Right lung (tissue), 2 donors: ENCODE measurements at regions not wholly inside any gene's neighbourhood (a gene's known extent, or its start where the extent isn't known, plus 50 kb on each side); places are given as distances from the start of the nearest gene placed in this dataset.

Experiments
- DNase-seq, 2 donors: peaks; one replicate each; pipeline ENCODE4 v3.0.0-alpha.2; 2013

DNA sequence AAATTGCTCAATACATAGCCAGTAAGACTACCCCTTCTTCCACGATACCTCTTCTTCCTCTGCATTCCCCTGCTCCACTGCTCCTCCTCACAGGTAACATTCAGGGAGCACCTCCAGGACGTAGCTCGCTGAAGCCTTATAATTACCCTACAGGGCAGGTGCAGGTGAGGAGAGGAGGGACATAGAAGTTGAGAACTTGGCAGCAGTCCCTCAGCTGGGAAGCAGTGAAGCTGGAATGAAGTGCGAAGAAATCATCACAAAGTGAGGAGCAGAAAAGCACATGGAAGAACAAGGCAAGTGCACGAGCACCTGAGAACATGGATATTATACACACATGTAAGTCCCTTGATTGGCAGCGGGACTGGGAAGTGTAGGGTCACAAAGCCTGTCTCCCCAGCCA lies 118.2 kb downstream of the HSD17B3 start:
- DNase-seq, result no peak

DNA sequence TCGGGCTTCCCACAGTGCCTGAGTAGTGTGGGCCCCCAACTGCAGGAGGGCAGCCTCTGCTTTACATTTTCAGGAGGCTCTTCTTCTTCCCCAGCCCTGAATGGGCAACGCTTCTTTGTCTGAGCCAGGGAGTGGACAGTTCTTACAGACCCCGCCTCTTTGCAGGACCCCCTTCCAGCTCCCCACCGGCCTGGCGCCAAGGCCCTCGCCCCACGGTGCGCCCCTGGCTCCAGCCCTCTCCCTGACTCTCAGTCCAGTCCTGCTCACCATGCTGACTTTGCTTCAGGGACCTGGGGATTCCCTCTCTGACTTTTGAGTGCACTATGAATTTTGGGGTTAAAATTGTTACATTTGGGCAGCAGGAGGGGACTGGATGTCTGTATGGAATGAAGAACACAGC lies 123.8 kb downstream of the HSD17B3 start:
- DNase-seq, result no peak

DNA sequence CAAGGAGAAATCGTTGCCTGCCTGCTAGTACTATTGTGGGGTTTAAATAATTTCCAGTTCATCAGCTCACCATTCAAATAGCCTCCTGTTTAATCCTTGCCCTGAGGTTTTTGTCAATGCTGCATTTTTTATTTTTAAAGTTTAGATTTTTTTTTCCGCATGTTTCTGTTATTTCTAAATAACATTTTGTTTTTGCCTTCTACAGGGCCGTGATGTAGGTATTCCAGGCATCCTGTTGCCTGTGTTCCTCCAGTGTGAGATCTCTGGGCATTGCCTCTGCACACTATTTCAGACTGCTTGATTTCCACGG lies 124.3 kb downstream of the HSD17B3 start:
- DNase-seq, result no peak

DNA sequence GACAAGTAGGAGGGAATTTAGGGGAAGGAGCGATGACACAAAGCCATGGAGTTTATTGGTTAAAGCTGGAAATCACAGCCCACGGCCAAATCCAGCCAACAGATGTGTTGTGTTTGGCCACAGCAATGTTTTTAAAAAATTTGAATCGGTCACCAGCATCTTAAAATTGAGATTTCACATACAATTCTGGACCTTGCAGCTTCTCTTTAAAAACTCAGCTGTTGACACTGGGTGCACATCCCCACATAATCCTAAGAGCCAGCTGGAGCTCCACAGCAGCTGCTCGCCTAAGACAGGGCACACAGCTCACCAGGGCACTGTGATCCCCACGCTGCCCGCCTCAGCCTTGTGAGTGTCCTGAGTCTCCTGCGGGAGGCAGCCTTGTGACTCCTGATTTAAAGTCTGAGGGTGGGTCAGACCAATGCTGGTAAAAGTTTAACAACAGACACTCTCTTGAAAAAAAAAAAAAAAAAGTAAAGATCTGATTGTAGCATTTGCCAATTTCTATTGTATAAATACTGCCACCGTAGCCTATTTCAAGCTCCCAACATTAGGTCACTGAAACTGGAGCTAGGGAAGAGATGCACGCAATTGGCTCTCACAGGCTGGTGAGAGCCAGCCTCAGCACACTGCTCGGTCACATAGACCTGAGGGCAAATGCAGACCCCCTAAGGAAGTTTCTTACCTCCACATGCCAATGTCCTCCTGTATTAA lies 124.8 kb downstream of the HSD17B3 start:
- DNase-seq, result peak; percentile 71 to 75

DNA sequence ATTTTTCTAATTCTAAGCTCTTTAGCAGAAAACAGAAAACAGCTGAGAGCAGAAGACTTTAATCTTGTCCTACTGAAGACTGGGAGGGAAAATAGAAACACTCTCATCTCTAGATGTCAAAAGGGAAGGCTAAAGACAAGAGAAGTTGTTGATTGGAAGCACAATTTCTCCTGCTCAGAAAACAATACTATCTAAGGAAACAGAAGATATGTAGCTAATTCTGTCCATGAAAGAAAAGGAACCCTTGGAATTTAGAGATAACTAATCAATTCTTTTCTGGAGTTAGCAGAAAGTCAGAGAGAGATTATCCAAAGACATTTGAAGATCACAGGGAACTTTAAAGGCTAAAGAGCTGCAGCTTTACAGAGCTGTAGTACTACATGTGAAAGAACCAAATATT lies 126.2 kb downstream of the HSD17B3 start:
- DNase-seq, result no peak

DNA sequence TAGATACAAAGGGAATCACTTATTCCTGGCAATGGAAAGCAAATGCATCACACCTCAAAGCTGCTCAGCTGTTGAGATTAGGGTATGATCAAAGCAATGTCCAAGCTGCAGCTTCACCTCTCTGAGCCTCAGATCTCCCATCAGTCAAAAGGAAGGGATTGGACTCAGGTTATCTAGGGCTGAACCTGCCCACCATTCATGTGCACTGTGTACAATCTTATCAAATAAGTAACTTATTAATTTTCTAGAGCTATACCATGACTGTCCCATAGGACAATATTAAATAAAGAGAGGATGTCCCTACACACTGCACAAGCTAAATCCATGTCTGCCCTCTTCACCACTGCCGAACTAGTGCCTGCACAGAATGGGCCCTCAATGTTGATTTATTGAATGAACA lies 127.0 kb downstream of the HSD17B3 start:
- no peak for DNase-seq

DNA sequence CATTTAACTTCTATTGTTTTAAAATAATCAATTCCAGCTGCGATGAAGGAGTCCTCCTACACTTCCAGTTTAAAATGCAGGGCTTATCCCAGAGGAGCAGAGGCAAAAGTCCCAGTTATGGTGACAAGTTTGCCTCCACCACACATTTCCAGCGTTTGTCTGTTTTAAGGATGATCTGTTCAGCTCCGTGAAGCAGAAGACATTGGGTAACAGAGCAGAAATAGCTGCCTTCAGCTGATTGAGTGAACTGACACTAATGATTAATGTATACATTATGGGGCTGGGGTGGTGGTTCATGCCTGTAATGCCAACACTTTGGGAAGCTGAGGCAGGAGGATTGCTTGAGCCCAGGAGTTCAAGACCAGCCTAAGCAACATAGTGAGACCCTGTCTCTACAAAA lies 127.6 kb downstream of the HSD17B3 start:
- DNase-seq, result no peak

DNA sequence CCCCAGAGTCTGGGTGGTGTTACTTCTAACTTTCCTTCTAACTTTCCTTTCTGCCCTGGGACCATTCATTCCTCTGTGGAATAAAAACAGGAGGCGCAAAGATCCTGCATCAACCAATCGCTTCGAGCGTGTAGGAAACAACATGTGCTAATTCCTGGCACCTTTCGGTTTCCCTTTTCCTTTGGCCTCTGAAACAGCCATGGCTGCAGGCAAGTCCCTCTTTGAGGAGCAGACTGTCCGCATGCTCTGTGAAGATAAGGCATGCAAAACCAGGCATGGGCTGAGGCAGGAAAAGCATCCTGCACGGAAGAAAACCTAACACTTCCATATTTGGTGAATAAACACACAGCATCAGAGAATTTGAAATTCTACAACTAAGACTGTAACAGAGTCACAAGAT lies 128.3 kb downstream of the HSD17B3 start:
- no peak for DNase-seq

DNA sequence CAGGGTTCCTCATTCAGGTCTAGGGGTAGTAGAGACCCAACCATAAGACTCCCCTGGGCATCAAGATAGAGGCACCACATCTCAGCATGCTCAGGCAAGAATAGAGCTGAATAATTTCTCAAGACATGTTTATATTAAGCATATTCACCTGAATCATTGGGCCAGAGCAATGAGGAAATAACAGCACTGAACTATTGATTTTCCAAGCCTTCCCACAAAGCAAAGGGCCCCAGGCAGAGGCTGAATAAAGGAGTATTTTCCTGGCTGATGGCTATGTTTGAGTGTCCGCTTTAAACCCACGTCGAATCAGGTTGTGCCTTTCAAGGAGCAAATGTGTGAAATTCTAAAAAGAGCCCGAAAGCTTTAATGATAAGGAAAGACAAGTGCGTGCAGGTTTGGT lies 129.2 kb downstream of the HSD17B3 start:
- no peak for DNase-seq

DNA sequence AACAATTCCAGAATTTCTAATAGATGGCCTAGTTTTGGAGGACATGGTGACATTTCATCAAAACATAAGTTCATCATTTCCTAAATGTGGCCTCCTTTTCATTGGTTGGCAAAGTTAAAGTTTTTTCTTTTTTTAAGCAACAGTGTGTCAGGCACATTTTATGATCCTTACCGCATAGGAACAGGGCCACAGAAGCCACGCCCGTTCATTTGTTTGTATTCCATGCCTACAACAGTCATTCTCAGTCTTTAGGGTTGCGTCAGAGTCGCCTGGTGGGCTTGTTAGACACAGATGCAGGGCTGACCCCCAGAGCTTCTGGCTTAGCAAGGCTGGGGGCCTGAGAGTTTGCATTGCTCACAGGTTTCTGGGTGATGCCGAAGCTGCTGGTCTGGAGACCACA lies 130.2 kb downstream of the HSD17B3 start:
- DNase-seq, result peak in 1 of 2 donors; percentile 67

DNA sequence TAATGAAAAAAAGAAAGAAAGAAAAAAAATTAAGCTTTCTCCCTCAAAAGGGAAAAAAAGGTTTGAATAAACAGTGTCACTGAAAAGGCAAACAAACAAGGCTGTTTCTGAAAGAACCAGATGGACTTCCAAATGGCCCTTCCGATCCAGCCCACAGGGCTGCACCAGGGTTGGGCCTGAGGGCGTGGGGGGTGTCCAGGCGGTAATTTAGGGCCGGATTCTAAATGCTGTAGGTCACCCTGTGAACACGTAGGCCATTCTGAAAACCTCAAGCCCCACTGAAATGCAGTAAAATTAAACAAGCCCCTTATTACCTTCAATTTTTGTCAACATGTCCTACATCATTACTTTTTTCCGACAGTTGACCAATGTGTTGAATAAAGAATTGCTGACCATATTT lies 132.1 kb downstream of the HSD17B3 start:
- DNase-seq, result no peak

DNA sequence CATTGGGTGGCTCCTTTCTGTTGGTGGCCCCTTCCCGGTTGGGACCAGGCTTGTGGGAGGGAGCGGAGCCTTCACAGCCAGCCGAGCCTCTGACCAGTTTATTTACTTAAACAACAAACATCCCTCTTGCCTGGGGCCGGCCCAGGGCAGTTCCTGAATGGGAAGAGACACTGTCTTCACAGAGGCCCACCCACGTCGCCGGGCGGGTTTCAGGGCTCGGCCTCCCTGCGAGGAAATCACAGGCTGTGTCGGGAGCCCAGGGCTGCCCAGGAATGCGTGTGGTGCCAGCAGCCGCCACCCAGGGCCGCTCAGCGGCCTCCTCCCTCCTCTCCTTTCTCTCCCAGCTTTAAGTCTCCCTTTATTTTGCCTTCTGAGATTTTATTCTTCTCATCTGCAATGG lies 132.5 kb downstream of the HSD17B3 start:
- DNase-seq, result peak; percentile 75 to 82

DNA sequence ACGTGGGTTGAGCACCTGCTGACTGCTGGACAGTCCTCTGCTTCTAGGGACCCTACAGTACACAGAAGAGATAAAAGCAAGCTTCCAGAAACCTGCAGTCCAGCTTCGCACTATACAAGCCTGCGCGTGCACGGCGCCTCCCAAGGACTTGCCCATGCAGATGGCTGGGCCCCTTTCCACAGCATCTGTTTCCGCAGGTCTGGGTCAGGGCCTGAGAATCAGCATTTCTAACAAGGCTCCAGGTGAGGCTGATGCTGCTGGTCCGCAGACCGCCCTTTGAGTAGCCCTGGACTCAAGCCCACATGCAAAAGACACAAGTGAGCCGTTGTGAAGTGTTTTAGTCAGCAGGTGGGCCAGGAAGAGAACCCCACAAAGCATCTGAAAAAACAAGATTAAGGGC lies 133.1 kb downstream of the HSD17B3 start:
- DNase-seq, result no peak

DNA sequence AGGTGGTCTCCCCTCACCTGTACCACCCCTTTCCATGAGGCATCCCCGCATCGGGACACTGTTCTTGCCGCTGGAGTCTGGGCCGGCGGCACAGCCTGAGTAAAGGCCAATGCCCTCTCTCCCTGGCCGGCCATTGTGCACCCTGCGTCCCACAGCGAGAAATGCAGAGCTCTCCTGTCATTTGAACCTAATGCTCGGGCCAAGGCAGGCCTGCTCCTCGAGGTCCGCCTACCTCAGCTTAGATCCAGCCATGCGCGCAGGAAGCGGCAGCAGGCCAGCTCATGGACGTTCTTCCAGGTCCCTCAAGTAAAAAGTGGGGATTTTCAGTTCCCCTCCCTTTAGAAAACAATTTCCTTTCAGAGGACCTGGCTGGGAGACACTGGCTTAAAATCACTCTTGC lies 135.0 kb downstream of the HSD17B3 start:
- DNase-seq, result no peak

DNA sequence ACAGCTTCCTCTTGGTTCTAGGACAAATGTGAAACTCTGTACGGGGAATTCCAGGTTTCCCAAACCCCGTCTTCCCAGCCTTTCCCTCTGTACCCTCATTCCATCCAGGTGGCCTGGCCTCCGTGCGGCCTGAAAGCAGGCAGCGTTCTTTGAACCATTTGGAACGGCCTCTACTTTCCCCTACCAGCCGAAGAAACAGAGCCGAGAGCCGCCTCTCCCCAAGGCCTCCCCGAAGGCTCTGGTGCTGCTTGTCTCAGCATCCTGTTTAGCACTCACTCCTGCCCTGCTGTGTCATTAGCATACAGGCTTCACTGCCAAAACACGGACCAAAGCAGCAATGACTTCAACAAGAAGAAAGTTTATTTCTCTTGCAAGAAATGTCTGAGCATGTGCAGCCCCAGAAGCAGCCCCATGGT lies 137.7 kb downstream of the HSD17B3 start:
- no peak for DNase-seq

DNA sequence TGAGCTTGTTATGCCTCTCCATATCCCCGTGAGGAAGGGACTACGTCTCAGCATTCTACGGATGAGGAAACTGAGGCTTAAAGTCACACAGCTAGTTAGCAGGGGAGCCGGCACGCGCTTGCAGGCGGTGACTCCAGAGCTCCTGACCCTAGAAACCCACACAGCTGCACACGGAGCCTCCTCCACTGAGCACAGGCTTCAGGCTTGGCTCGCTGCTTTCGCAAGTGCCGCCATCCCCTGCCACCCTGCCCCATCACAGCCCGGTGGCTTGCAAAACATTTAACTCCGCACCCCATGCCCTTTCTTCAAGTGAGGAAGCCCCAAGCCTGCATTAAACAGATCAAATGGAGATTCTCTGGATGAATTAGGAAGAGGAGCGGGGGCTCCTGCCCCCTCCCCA lies 138.3 kb downstream of the HSD17B3 start:
- DNase-seq, result no peak

DNA sequence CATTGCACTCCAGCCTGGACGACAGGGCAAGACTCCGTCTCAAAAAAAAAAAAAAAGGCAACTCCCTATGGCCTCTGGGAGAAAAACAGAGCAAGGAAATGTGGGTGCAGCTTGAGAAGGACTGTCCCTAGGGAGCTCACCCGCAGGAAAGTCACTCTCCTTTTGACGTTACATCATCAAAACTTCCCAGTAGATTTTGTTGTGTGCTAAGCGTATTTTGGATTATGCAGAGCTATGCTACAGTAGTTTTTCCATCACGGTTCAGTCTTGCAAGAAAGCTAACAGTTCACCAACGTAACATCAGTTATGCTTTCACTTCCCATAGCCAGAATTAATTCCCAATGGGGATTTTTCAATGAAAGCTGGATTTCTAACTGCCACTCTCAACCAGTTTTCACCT lies 138.8 kb downstream of the HSD17B3 start:
- no peak for DNase-seq

DNA sequence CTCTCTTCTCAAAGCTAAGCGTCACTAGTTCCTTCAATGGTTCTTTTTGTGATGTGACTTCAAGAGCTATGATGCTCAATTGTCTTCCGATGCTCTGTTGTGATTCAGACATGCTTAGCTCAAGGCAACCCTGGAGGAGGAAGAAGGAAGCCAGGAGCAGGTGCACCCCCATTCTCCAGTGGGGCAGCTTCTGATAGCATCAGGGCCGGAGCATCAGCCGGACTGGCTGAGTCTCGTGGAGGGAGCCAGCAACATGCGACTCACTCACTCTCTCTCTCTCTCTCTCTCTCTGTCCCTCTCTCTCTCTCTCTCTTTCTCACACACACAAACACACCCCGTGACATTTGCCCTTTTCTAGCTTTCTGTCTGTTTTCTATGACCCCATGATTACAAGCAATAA lies 140.2 kb downstream of the HSD17B3 start:
- no peak for DNase-seq

DNA sequence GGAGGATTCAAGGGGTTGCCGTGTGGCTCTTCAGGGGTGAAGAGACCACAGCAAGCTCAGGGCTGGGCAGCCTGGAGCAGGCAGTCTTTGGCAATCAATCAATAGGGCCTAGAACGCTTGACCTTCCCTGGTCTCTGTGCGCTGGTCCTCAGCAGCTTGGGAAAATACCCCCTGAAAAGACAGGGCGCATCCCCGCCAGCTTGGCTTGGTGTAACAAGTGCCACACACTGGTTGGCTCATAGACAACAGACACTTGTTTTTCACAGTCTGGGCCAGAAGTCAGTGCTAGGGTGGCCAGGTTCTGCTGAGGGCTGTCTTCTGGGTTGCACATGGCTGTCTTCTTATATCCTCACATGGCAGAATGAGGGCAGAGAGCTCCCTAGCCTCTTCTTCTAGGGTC lies 141.1 kb downstream of the HSD17B3 start:
- no peak for DNase-seq

DNA sequence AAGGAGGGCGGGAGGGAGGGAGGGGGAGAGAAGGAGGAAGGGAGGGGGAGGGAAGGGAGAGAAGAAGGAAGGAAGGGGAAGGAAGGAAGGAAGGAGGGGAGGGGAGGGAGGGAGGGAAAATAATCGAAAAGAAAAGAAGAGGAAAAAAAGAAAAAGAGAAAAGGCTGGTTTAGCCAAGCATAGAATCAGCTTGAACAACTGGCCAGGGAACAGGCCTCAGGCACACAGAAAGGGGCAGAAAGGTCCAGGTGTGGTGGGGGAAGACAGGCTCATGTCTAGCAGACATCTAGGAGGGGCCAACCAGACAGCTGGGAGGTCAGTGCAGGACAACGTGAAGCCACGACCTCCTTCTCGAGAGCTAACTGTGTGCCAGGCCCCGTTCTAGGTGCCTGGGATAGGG lies 141.8 kb downstream of the HSD17B3 start:
- DNase-seq, result no peak

DNA sequence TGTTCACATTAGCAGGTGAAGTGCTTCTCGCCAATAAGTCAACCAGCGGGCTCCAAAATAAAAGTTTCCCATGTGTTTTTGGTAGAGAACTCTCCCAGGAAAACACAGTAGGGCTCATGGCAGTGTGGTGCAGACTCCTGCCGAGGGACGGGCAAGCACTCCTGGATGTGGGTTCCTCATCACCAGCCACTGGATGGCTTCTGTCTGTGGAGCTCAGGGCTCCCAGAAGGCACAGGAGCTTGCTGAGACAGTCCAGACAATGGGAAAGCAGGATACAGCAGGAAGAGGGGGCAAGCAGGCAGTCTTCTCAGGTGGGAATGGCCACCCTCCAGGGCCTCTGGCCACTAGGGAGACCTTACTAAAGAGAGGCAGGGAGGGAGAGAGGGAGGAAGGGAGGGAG lies 142.4 kb downstream of the HSD17B3 start:
- DNase-seq, result no peak

DNA sequence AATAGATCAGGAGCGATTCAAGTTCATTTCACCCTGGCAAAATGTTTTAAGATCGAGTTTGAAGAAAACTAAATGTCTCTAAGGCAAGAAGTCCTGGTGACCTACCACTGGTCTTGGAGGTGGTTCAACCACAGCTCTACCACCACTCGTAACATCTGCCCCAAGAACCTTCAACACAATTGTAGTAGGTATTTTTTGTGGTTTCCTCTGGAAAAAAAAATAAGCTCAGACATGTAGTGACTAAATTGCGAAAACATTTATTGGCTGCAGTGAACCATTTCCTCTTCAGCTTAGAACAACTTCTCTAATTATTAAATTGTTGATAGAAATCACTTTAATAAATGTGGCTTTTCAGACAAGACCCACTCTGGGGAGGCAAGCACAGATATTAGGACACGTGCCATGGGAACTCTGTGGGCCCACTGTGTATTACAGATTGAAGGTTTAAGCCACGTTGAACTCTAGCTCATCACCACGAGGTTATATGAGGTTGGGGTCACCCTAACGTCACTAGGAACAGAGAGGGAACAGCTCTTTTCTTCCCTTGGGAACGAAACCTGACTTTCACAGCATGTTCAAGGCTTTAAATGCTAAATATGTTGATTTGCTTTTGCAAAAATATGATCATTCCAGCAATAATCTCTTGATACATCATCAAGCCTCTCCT lies 142.9 kb downstream of the HSD17B3 start:
- DNase-seq, result no peak

DNA sequence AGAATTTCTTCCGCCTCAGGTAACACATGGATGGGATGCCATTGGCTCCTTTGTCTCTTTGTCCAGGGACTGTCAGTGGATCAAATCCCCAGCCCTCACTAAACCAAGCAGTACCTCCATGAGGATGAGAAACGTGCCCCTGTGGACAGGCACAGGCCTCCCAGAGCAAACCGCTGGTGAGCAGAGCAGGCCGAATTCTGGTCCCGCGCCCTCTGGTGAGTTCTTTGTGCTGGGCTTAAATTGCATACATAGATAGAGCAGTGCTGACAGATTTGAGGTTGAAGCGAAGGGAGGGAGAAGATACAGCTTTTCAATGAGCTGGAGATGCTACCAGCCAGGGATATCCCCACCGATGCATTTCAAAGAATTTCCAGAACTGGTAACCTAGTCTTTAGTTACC lies 143.8 kb downstream of the HSD17B3 start:
- no peak for DNase-seq

DNA sequence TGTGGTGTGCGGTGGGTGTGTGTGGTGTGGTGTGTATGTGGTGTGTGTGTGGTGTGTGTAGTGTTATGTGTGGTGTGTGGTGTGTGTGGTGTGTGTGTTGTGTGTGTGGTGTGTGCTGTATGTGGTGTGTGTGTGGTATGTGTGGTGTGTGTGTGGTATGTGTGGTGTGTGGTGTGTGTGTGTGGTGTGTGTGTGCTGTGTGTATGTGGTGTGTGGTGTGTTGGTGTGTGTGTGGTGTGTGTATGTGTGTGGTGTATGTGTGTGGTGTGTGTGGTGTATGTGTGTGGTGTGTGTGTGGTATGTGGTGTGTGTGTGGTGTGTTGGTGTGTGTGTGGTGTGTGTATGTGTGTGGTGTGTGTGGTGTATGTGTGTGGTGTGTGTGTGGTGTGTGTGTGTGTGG lies 144.3 kb downstream of the HSD17B3 start:
- no peak for DNase-seq
